AG04450 (cell line): ENCODE measurements at regions not wholly inside any gene's neighbourhood (a gene's known extent, or its start where the extent isn't known, plus 50 kb on each side); places are given as distances from the start of the nearest gene placed in this dataset.
"Not testable (repeated sequence)": the region's sequence is repeated elsewhere in the genome, so short reads cannot be mapped to it uniquely, and the experiment has no call there.

ENCODE experiments used
- CTCF ChIA-PET: fragments of 300-600, 350-600 bp; formaldehyde crosslinking; extraction: SDS; loops from one replicate; lab custom pipeline; 2022; ENCODE audit warnings: antibody characterized with exemption, inconsistent platforms; lab: Charles Lee
- POLR2A ChIA-PET: fragments of 350-600 bp; formaldehyde crosslinking; extraction: SDS; loops from one replicate; lab custom pipeline; 2021; ENCODE audit warnings: antibody characterized with exemption, inconsistent platforms; lab: Yijun Ruan, JAX
- DNase-seq: peaks from one replicate; pipeline ENCODE4 v3.0.0-alpha.2; 2011; ENCODE audit warnings: low read depth, low spot score
- H3K27ac ChIP-seq: one replicate; pipeline ENCODE4 v1.5.1; 2012; ENCODE audit warnings: low read depth, low read length, control low read depth
- H3K27me3 ChIP-seq: one replicate; pipeline ENCODE4 v1.6.0; 2012; ENCODE audit warnings: low read length; ENCODE audit not compliant: control insufficient read depth, insufficient read depth
- H3K4me3 ChIP-seq: 2 replicates; pipeline ENCODE4 v1.5.1; 2011; ENCODE audit warnings: mild to moderate bottlenecking, low read depth, low read length, control low read depth
- H3K9me3 ChIP-seq: 2 replicates; pipeline ENCODE4 v1.5.1; 2012; ENCODE audit warnings: low read length; ENCODE audit not compliant: control insufficient read depth, insufficient read depth
- CTCF ChIP-seq: IDR thresholded peaks from 2 replicates; pipeline ENCODE4 v1.5.1; 2011; ENCODE audit warnings: low read depth, low read length, control low read depth, inconsistent platforms

GRCh38 chr7:67361150-67361549 is 364.5 kb downstream of the TYW1 start:
- CTCF ChIA-PET, result interaction anchor here (0.7 to 2.5 kb wide), 3 partner anchors 10 to 184 kb away, joined by 3 to 15 read pairs (median 6); no protein-coding TSS in a partner anchor
- H3K27ac ChIP-seq, result no peak overlapping the region
- peaks cover 14% of the 10 kb centered on the region for H3K9me3 ChIP-seq
- POLR2A ChIA-PET, result no interaction called here
- no peak for TF ChIP-seq CTCF
- no peak overlapping the region for H3K4me3 ChIP-seq
- no peaks in the 10 kb centered on the region for H3K27me3 ChIP-seq
- DNase-seq, result no peak

- POLR2A ChIA-PET, result no interaction called here
- CTCF ChIA-PET, result no interaction called here
These were observed 367.9 kb downstream of the TYW1 start for GRCh38 chr7:67364441-67365017.

GRCh38 chr7:67371429-67372305 is 375.0 kb downstream of the TYW1 start:
- CTCF ChIA-PET, result interaction anchor here (0.6 to 1.8 kb wide), 8 partner anchors 8 to 113 kb away, joined by 3 to 10 read pairs (median 6); no protein-coding TSS in a partner anchor
- no peak overlapping the region for H3K4me3 ChIP-seq
- H3K27ac ChIP-seq, result no peak overlapping the region
- H3K27me3 ChIP-seq, result peaks cover 3% of the 10 kb centered on the region
- POLR2A ChIA-PET, result no interaction called here
- DNase-seq, result peak; percentile 21
- TF ChIP-seq CTCF, result peak; percentile 84
- H3K9me3 ChIP-seq, result no peaks in the 10 kb centered on the region; the same call in 1 of the 2 replicates

More at GRCh38 chr7:67364441-67365017, 367.9 kb downstream of the TYW1 start:
- no peak for DNase-seq
- TF ChIP-seq CTCF, result no peak
- H3K27me3 ChIP-seq, result no peaks in the 10 kb centered on the region
- H3K9me3 ChIP-seq, result no peaks in the 10 kb centered on the region; the same call in 1 of the 2 replicates
- no peak overlapping the region for H3K27ac ChIP-seq
- H3K4me3 ChIP-seq, result no peak overlapping the region

GRCh38 chr7:67373389-67373788 is 376.8 kb downstream of the TYW1 start:
- DNase-seq, H3K27me3 ChIP-seq, POLR2A ChIA-PET, H3K27ac ChIP-seq, H3K9me3 ChIP-seq, CTCF ChIA-PET, H3K4me3 ChIP-seq: not testable (repeated sequence)

GRCh38 chr7:67375427-67375826 is 378.8 kb downstream of the TYW1 start:
- TF ChIP-seq CTCF, result no peak
- no peaks in the 10 kb centered on the region for H3K9me3 ChIP-seq

More at GRCh38 chr7:67375427-67375826, 378.8 kb downstream of the TYW1 start:
- Histone ChIP-seq H3K4me3 (no peak overlapping the region), H3K27me3 (peaks cover 3% of the 10 kb centered on the region), H3K27ac (no peak overlapping the region)
- ChIA-PET CTCF (interaction anchor here (0.7 to 1.6 kb wide), 2 partner anchors 10 to 36 kb away, joined by 3 read pairs; no protein-coding TSS in a partner anchor), POLR2A (no interaction called here)
- no peak for DNase-seq
